HL-60 (cell line): ENCODE measurements at regions not wholly inside any gene's neighbourhood (a gene's known extent, or its start where the extent isn't known, plus 50 kb on each side); places are given as distances from the start of the nearest gene placed in this dataset.

Experiments used
- DNase-seq, 2 experiments: peaks; one replicate each; pipeline ENCODE4 v3.0.0-alpha.2; 2010 to 2020; ENCODE audit warnings: low read depth in 1 of 2, low spot score in 1 of 2
- H3K27ac ChIP-seq: fragments of 250-450 bp; sonication (Bioruptor Pico); replicated peaks from 2 replicates; pipeline ENCODE4 v1.5.1; 2020; ENCODE audit warnings: mild to moderate bottlenecking, moderate library complexity
- H3K27me3 ChIP-seq: fragments of 250-450 bp; sonication (Bioruptor Pico); 2 replicates; pipeline ENCODE4 v1.5.1; 2021; ENCODE audit warnings: mild to moderate bottlenecking, moderate library complexity; ENCODE audit not compliant: insufficient read depth, poor library complexity, severe bottlenecking
- H3K4me3 ChIP-seq: replicated peaks from 2 replicates; pipeline ENCODE4 v1.5.1; 2011; ENCODE audit warnings: mild to moderate bottlenecking, control low read depth, low read length; ENCODE audit not compliant: insufficient read depth
- CTCF ChIP-seq: IDR thresholded peaks from one replicate; pipeline ENCODE4 v1.5.1; 2011; ENCODE audit warnings: low read length, control low read depth, inconsistent platforms; ENCODE audit not compliant: insufficient read depth
- GABPA ChIP-seq: IDR thresholded peaks from 2 replicates; pipeline ENCODE4 v1.6.1; 2012; ENCODE audit warnings: low read depth
- POLR2AphosphoS5 ChIP-seq: IDR thresholded peaks from 2 replicates; pipeline ENCODE4 v1.6.1; 2012; ENCODE audit warnings: low read depth
- REST ChIP-seq: IDR thresholded peaks from 2 replicates; pipeline ENCODE4 v1.6.1; 2012; ENCODE audit warnings: low read depth; ENCODE audit not compliant: insufficient replicate concordance
- SPI1 ChIP-seq: IDR thresholded peaks from 2 replicates; pipeline ENCODE4 v1.6.1; 2012; ENCODE audit warnings: low read depth, mild to moderate bottlenecking, borderline replicate concordance

GRCh38 chr1:30540611-30541192 is 182.7 kb downstream of the MATN1 start:
- no peaks in the 10 kb centered on the region for H3K27me3 ChIP-seq

GRCh38 chr1:30539884-30540283 is 183.5 kb downstream of the MATN1 start:
- Histone ChIP-seq H3K4me3 (no peak overlapping the region), H3K27me3 (no peaks in the 10 kb centered on the region), H3K27ac (no peak overlapping the region)
- TF ChIP-seq CTCF: no peak
- no peak for TF ChIP-seq POLR2AphosphoS5
- TF ChIP-seq SPI1: no peak
- TF ChIP-seq REST: no peak
- TF ChIP-seq GABPA: no peak
- no peak for DNase-seq

More at GRCh38 chr1:30540611-30541192, 182.7 kb downstream of the MATN1 start:
- TF ChIP-seq GABPA (no peak), SPI1 (no peak), REST (no peak), POLR2AphosphoS5 (no peak), CTCF (no peak)
- Histone ChIP-seq H3K4me3 (no peak overlapping the region), H3K27ac (no peak overlapping the region)
- no peak for DNase-seq

- Histone ChIP-seq H3K4me3 (no peak overlapping the region), H3K27ac (no peak overlapping the region), H3K27me3 (no peaks in the 10 kb centered on the region)
- TF ChIP-seq SPI1: no peak
- no peak for TF ChIP-seq POLR2AphosphoS5
- no peak for TF ChIP-seq GABPA
- TF ChIP-seq REST: no peak
- no peak for TF ChIP-seq CTCF
- no peak for DNase-seq
These were observed 184.2 kb downstream of the MATN1 start for GRCh38 chr1:30538993-30539867.
